Endothelial cell (in vitro differentiated cells): ENCODE measurements at regions not wholly inside any gene's neighbourhood (a gene's known extent, or its start where the extent isn't known, plus 50 kb on each side); places are given as distances from the start of the nearest gene placed in this dataset.

ENCODE experiments used
- DNase-seq: peaks from one replicate; pipeline ENCODE4 v3.0.0; 2021; ENCODE audit warnings: low spot score
- H3K27ac Mint-ChIP-seq: one replicate; pipeline ENCODE4 v1.8.0; 2021; ENCODE audit warnings: mixed read lengths, inconsistent platforms; ENCODE audit not compliant: unreplicated experiment
- H3K27me3 Mint-ChIP-seq: one replicate; pipeline ENCODE4 v1.8.0; 2021; ENCODE audit warnings: mild to moderate bottlenecking, moderate library complexity, mixed read lengths, inconsistent platforms; ENCODE audit not compliant: unreplicated experiment
- H3K36me3 Mint-ChIP-seq: one replicate; pipeline ENCODE4 v1.8.0; 2021; ENCODE audit warnings: mild to moderate bottlenecking, low read depth, mixed read lengths, inconsistent platforms; ENCODE audit not compliant: unreplicated experiment
- H3K4me1 Mint-ChIP-seq: one replicate; pipeline ENCODE4 v1.8.0; 2021; ENCODE audit warnings: mild to moderate bottlenecking, mixed read lengths, inconsistent platforms; ENCODE audit not compliant: unreplicated experiment
- H3K4me3 Mint-ChIP-seq: one replicate; pipeline ENCODE4 v1.8.0; 2021; ENCODE audit warnings: mild to moderate bottlenecking, mixed read lengths, inconsistent platforms; ENCODE audit not compliant: unreplicated experiment
- H3K9me3 Mint-ChIP-seq: one replicate; pipeline ENCODE4 v1.8.0; 2021; ENCODE audit warnings: mixed read lengths, inconsistent platforms; ENCODE audit not compliant: unreplicated experiment
- TF ChIP-seq, protein P1 (sequence below): fragments of 200-600 bp; sonication (generic); IDR thresholded peaks from one replicate; pipeline ENCODE4 v1.5.0; 2021; ENCODE audit warnings: antibody characterized with exemption; ENCODE audit not compliant: unreplicated experiment

DNA sequence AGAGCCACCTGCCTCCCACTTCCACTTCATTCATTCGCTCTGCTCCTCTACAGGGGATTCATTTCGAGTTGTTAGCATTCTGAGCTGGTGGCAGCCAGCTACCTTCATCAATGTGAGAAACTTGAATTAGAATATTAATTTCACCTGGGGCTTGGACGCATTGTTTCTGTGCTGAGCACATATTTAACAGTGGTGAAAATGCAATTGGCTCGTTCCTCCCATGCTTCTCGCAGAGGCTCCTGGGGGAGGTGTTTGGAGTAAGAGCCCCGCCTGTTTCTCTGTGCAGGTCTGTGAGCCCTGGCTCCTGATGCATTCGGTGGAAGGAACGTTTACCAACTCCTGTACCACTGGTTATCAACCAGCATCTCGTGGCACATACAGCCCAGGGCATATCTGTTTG is 141.5 kb downstream of the AACS start:
- DNase-seq, result no peak
- H3K4me1 Mint-ChIP-seq, result peaks cover 2% of the 10 kb centered on the region
- TF ChIP-seq, protein P1, sequence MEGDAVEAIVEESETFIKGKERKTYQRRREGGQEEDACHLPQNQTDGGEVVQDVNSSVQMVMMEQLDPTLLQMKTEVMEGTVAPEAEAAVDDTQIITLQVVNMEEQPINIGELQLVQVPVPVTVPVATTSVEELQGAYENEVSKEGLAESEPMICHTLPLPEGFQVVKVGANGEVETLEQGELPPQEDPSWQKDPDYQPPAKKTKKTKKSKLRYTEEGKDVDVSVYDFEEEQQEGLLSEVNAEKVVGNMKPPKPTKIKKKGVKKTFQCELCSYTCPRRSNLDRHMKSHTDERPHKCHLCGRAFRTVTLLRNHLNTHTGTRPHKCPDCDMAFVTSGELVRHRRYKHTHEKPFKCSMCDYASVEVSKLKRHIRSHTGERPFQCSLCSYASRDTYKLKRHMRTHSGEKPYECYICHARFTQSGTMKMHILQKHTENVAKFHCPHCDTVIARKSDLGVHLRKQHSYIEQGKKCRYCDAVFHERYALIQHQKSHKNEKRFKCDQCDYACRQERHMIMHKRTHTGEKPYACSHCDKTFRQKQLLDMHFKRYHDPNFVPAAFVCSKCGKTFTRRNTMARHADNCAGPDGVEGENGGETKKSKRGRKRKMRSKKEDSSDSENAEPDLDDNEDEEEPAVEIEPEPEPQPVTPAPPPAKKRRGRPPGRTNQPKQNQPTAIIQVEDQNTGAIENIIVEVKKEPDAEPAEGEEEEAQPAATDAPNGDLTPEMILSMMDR, result no peak
- no peak overlapping the region for H3K27ac Mint-ChIP-seq
- no peaks in the 10 kb centered on the region for H3K36me3 Mint-ChIP-seq
- no peaks in the 10 kb centered on the region for H3K9me3 Mint-ChIP-seq
- H3K4me3 Mint-ChIP-seq, result no peak overlapping the region
- H3K27me3 Mint-ChIP-seq, result peaks cover 9% of the 10 kb centered on the region

DNA sequence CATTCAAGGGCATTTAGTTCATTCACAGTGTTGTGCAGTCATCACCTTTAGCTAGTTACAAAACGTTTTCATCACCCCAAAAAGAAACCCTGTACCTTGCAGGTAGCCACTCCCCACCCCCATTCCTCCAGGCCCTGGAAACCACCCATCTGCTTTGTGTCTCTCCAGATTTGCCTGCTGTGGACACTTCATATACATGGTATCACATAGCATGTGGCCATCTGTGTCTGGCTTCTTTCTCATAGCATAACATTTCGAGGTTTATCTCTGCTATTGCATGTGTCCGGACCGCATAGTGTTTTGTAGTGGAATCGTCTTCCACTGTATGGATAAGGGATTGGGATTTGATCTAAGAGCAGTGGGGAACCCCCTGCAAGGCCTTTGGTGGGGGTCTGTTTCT is 143.1 kb downstream of the AACS start:
- Mint-ChIP-seq H3K9me3 (no peaks in the 10 kb centered on the region), H3K27ac (no peak overlapping the region), H3K4me3 (no peak overlapping the region), H3K4me1 (peaks cover 2% of the 10 kb centered on the region), H3K27me3 (peaks cover 9% of the 10 kb centered on the region), H3K36me3 (no peaks in the 10 kb centered on the region)
- TF ChIP-seq, protein P1, result no peak
- DNase-seq, result no peak

DNA sequence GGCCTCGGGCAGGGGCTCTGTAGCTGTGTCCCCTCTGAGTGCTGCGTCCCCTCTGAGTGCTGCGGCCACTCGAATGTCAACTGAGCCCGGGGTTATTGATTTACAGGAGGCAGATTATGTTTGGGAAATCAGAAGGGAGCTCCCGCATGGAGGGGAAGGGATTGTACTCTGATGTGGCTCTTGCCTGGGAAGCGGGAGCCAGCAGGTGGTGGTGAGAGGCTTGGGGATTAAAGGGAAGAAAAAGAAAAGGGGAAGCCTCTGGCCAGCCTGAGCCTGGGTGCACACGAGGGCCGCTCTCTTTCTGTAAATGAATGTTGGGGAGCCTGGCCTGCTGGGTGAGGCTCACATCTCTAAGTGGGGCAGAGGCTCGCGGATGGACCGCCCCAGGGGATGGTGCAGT is 143.7 kb downstream of the AACS start:
- Mint-ChIP-seq H3K4me3 (no peak overlapping the region), H3K27me3 (peaks cover 9% of the 10 kb centered on the region)

DNA sequence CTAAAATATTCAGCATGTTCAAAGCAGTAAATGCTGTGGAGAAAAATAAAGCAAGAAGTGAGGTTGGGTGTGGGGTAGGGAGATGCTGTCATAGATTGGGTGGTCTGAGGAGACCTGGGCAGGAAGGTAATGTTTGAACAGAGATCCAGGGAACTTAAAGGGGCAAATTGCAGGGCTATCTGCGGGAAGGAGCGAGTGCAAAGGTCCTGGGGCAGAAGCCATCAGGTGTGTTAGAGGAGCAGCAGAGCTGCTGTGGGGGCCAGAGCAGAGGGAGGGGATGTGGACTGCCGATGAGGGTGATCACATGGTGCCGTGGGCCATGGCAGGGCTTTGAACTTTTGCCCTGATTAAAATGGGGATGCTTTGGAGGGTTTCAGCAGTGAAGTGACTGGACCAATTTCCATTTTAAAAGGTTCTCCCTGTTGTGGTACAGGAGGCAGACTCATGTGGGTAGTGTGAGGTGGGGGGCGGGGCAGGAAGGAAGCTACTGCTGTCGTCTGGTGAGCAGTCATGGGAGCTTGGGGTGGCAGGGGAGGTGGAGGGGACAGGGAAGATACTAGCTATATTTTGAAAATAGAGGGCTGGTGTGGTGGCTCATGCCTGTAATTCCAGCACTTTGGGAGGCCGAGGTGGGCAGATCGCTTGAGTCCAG is 145.0 kb downstream of the AACS start:
- Mint-ChIP-seq H3K27ac (no peak overlapping the region), H3K4me1 (peaks cover 2% of the 10 kb centered on the region), H3K9me3 (no peaks in the 10 kb centered on the region), H3K4me3 (no peak overlapping the region), H3K27me3 (peaks cover 9% of the 10 kb centered on the region), H3K36me3 (peaks cover 4% of the 10 kb centered on the region)
- no peak for DNase-seq
- TF ChIP-seq, protein P1, result no peak

More for the DNA sequence above, 143.7 kb downstream of the AACS start:
- H3K36me3 Mint-ChIP-seq, result peaks cover 3% of the 10 kb centered on the region
- TF ChIP-seq, protein P1, result no peak
- no peak for DNase-seq
- no peaks in the 10 kb centered on the region for H3K9me3 Mint-ChIP-seq
- H3K4me1 Mint-ChIP-seq, result peaks cover 2% of the 10 kb centered on the region
- no peak overlapping the region for H3K27ac Mint-ChIP-seq

DNA sequence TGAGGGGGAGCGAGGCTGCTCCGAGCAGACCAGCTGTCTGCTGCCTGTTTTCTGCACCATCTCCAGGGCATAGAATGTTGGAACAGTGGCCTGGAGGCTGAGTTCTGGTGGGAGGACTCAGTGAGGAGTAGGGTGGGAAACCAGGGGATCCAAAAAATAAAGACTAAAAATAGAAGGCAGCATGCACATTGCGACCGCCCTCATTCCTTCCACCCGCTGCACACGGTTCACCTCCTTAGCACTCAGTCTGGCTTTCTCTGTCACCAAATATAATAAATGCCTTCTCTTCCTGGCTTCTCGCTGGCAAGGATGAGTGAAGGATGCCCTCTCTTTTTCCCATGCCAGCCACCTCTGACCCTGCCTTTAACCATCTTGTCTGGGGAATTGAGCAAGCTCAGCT is 146.2 kb downstream of the AACS start:
- Mint-ChIP-seq H3K4me1 (peaks cover 2% of the 10 kb centered on the region), H3K4me3 (no peak overlapping the region), H3K9me3 (no peaks in the 10 kb centered on the region), H3K27me3 (peaks cover 5% of the 10 kb centered on the region), H3K36me3 (peaks cover 4% of the 10 kb centered on the region), H3K27ac (no peak overlapping the region)
- TF ChIP-seq, protein P1, result no peak
- no peak for DNase-seq
